Posterior vena cava (tissue), 2 donors: ENCODE measurements at regions not wholly inside any gene's neighbourhood (a gene's known extent, or its start where the extent isn't known, plus 50 kb on each side); places are given as distances from the start of the nearest gene placed in this dataset.

Source experiments
- DNase-seq: peaks from one replicate; pipeline ENCODE4 v3.0.0-alpha.2; 2020; ENCODE audit warnings: low spot score
- intact Hi-C, 2 donors: fragments of 100-400 bp; cut with DNase I; formaldehyde crosslinking; loops; one replicate each; pipeline versions ENCODE4 v1.14.1 to v1.14.2; 2022 to 2023
- donor health status: DM: yes; HTN: yes; CAD: no.
- donor health status: DM: yes; HTN: yes; CAD: no.

DNA sequence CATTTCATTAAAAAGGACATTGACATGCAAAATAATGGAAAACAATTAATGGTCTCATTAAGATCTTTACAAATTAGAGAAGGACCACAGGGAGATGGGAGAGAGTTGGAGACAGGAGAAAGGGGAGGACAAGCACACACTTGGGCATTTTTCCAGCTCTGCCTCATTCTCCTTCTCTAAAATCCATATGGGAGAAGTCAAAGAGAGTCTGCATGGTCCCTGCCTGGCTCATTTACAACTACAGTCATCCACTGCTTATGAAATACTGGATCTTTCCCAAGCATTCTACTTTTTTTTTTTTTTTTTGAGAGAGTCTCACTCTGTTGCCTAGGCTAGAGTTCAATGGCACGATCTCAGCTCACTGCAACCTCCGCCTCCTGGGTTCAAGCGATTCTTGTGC, 518.9 kb upstream of the CELF2 start:
- intact Hi-C loops, result no loop called here
- no peak for DNase-seq

DNA sequence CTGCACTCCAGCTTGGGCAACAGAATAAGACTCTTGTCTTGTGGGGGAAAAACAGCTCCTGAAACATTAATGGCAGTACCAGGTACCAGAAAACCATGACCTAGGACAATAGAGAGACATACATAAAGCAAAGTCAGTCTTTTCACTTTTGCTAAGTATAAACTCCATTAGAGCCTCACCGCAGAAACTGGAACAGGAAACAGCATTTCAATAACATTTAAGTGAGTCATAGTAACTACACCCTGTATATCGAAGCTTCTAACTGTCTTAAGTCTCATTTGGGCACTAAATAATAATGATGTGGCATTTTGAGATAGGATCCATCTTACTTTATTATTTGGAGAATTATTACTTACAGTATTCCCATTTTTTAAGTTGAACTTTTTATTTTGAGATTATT, 517.8 kb upstream of the CELF2 start:
- intact Hi-C loops, result no loop called here
- no peak for DNase-seq

DNA sequence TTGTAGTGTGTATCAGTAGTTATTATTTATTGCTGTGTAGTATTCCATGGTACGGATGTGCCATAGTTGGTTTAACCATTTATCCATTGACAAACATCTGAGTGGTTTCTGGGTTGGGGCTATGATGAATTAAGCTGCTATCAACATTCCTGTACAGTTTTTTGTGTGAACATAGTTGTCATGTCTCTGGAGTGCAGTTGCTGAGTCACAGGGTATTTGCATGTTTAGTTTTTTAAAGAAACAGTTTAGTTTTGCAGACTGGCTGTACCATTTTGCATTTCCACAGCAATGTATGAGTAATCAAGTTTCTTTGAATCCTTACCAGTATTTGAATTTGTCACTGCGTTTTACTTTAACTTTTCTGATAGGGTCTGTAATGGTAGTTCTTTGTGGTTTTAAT, 516.7 kb upstream of the CELF2 start:
- intact Hi-C loops, result no loop called here
- DNase-seq, result no peak

DNA sequence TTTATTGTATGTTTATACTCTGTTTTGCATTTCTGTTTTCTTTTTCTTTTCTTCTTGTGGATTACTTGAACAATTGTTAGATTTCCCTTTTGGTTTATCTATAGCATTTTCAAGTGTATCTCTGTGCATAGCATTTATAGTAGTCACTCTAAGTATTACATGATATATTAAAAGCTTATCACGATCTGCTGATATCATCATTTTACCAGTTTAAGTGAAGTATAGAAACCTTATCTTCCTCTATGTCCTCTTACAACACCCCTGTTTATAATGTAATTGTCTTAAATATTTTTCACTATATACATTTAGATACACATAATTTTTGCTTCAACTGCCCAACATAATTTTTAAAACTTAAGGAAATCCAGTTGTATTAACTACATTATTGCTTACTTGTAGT, 513.9 kb upstream of the CELF2 start:
- intact Hi-C loops, result no loop called here
- no peak for DNase-seq

DNA sequence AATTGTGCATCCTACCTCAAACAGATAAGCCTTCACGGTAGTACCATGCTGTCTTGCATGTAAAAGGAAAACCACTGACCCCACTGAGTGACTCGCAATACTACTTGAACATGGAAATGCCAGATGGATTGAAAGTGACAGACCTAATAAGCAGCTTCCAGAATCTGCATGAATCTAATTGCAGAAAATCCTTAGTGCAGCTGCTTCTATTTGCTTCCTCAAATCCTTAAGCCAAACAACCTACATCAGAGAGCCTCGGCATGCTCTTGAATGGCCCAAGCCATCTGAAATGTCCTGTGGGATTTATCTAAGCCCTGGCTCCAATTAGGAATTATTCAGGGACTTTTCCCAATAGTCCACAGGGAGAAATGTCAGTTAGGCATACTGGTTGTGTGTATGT, 509.5 kb upstream of the CELF2 start:
- DNase-seq, result no peak
- intact Hi-C loops, result no loop called here

DNA sequence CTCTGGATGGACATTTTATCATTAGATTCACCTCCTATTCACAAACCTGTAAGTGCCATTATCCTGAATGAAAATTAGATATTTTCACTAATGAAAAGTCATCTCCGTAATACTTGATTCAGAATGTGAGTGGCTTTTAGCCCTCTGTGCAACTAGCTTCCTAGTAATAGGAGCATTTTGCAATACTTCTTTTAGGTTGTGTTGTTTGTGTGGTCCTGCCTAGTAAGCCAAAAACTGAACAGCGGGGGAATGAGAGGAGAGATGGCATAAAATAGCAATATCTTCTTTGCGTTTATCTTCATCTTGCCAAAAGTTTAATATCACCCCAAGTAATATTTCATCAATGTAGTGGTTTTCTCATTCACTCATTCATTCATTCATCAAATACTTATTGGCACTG, 507.5 kb upstream of the CELF2 start:
- no peak for DNase-seq
- intact Hi-C loops, result no loop called here

DNA sequence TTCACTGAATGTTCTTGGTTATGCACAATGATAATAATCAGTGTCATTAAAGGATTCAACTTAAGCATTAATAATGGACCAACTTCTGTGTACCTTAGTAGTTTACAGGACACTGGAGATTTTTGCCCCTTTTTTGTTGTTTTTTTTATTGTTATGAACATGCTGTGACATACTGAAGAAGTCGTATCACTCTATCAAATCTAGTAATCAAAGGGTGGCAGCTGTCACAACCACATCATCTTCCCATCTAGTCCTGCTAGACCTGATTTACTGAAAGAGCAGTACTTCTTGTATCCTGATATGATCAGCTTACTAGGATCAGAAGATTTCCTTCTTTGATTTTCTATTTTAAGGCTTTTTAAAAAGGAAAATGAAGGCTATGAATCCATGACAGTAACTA, 504.6 kb upstream of the CELF2 start:
- intact Hi-C loops, result no loop called here
- DNase-seq, result no peak

DNA sequence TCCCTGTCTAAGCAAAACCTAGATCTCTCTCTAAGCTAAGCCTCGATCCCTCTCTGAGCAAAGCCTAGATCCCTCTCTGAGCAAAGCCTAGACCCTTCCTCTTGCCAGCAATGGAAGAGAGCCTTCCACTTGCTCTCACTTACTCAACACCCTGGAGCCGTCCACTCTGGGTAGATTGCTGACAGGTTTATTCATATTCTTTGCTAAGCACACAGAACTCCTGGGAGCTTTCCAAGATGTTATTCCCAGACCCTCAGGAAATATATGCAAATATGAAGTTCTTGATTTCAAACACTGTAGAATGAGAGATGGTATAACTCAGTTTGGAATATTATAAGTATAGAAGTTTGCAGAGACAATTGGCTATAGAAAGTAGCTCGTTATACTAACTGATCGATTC, 503.8 kb upstream of the CELF2 start:
- no peak for DNase-seq
- intact Hi-C loops, result no loop called here

DNA sequence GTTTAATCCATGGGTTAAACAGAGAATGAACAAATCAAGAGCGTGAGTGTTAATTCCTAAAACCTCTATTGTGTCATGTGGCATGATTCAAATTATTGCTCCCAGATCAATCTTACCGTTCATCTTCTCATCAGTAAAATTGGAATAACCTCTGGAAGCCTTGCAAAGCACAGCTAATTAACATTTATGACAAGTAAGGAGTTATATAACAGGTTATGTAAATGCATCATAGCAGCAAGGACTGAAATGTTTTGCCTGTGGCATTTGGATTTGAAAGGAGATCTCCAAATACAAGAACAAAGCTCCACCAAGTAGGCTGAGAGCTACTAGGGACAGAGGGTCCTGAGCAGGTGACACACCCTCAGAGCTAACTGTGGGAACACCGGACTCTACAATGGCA, 502.9 kb upstream of the CELF2 start:
- intact Hi-C loops, result no loop called here
- DNase-seq, result no peak

DNA sequence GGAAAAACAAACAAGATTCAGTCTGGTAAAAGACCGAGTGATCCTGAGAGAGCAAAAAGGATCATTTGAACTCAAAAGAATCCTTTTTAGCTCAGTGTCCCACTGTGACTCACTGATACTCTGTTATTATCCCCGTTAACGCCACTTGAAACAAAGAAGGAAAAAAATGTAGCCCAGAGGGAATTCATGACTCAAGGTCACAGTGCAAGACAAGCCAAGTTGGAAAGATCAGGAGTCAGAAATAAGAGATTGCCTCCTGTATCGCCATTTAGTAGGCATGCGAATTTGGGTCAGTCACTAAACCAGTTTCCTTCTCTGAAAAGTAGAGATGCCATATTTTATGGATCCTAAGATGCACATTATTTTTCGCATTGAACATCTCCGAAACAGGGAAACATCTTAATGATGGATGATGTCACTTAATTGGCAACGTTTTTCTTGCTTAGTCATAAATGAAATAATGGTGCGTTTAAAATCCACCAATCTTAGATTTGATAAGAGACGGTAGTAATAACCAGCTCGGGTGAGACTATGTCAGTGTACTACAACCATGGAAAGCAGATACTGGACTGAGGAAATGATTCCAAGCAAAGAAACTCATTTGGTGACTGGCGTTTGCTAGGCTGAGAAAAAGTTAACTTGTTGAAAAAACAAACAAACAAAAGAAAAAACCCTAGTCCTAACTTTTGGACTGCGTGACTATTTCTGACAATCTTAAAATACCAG, 502.0 kb upstream of the CELF2 start:
- DNase-seq, result no peak
- intact Hi-C loops, result no loop called here

DNA sequence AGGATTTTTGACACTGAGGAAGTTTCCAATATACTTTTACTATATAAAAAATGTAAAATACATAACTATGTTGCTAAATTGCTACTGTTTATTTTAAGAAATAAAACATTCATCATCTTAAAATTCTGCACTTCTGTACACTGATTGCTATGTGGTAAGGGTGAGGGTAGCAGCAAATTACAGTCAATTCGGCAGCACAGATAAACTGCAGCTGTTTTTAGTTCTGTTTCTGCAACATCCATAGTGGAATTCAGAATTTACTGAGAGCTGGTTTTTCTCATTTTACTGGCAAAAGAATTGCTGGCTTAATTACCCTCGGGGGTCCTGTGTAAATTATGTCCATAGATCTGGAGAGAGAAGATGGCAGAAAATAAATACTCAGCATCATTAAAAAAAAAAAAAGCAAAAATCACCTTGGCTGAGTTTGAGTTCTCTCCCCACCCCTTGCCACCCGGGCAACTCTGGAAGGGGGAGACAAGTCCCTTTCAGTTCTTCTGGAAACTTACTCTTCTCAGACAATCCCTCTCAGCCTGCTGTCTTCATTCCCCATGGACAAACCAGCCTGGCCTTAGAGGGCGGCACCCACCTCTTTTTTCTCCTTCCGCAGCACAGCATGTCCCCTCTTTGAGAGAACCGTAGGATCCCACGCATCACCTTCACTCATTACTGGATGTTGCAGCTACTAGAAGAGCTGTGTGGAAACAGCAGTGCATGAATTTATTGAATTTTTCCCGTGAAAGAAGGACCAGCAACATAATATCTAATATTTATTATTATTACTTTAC, 501.1 kb upstream of the CELF2 start:
- DNase-seq, result no peak
- intact Hi-C loops, result no loop called here

DNA sequence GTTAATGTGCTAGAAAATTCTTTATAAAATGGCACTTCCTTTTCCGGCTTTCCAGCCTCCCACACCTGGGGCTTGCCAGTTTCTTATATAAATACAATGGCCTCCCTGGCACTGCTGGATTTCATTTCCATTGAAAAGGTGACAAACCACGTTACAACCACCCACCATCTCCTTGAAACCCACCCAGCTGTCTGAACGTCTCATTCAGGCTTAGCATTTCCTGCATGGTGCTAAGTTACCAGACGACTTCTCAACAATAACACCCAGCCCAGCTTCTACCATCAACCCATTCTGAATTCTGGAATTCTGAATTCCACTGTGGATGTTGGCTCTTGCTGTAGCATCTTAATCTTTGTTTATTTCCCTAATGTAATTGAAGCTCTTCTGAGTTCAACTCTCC, 499.8 kb upstream of the CELF2 start:
- intact Hi-C loops, result no loop called here
- DNase-seq, result no peak

DNA sequence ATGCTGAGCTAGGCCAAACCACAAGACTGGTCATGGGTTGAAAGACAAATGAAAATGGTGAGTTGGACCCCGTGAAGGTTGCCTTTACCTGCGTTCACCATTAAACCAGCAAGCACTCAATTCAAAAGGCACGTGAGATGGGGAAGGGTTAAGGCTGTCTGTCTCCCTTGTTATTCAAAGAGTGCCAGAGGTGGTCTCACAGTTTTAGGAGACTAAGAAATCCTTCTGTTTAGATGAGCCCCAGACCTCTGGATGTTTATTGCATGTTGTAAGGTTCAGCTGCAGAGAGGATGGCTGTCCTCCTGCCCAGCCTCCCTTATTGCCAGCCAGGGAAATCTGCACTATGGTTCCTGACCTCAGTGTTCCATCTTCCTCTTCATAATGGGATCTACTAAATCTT, 498.0 kb upstream of the CELF2 start:
- intact Hi-C loops, result no loop called here
- DNase-seq, result no peak

DNA sequence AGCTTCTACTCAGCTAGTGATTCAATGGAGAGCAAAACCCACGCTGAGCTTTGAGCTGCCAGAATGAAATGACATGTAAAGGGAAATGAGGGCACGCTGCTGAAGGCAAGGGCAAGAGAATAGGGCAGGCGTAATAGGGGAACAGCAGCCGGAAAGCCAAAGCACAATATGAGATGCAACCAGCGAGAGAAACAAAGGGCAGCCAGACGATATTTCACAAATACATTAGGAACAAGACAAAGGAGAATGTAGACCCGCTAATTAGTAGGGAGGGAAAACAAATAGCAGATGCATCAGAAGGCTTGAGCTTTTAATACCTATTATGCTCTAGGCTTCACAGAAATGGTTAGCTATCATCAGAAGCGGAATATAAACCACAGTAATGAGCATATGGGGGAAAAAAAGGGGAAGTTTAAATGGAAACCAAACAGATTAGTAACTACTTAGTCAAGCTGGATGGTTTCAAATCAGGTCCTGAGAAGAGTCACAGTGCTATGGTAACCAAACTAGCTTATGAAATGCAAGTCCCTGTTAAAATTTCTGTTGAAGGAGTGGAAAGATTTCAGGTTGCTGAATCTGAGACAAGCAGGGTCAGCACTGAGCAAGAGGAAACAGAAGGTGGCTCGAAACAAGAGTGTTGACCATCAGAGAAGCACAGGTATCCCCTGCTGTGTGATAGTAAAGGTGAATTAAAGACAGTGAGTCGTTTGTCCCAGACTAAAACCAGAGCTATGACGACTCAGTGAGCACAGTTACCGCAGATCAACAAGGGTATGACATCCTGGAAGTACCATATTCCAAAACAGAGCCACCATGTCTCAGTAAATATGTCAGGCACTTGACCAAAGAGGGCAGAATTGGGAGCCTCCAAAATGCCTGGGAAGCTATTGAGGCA, 496.9 kb upstream of the CELF2 start:
- no peak for DNase-seq
- intact Hi-C loops, result no loop called here

DNA sequence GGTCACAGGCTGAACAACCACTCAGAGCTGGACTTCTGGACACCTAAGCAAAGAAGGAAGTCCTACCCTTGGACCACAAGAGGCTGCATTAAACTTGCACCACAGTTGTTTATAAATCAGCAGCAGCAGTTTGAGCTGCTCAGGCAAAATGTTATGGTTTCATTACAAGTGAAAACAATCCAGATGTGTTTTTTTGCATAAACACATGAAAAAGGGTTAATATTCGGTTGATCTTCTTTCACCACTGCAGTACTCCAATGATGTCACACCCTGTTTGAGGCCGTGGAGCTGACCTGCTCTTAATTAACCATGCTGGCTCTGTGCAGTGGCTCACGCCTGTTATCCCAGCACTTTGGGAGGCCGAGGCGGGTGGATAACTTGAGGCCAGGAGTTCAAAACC, 490.8 kb upstream of the CELF2 start:
- intact Hi-C loops, result no loop called here
- DNase-seq, result no peak

DNA sequence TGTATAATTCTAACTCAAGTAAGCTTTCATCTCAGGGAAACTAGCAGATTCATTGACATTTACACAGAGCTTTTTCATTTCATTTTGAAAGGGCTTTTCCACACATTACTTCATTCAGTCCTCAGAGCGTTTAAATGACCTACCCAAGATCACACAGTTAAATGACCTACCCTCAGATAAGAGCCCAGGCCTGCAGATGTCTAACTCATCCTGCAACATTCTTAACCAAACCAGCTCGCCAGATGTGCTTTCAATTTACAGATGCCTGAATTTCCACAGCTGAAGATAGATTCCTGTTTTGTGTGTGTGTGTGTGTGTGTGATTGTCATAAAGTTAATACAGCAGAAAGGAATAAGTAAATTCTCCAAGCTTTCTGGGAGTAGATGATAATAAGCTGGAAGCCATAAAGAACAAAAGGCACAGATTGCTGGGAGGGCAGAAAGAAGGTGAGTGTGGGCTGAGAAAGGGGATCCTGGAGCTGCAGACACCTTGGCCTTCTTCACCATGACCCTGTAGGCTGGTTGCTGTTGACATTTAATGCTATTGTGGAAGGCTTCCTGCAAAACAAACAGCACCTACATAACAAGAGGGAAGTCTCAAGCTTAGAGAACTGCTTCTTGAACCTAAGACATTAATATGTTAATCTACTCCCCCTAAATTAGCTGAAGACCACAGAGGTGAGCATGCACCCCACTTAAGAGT, 489.7 kb upstream of the CELF2 start:
- DNase-seq, result no peak
- intact Hi-C loops, result no loop called here

DNA sequence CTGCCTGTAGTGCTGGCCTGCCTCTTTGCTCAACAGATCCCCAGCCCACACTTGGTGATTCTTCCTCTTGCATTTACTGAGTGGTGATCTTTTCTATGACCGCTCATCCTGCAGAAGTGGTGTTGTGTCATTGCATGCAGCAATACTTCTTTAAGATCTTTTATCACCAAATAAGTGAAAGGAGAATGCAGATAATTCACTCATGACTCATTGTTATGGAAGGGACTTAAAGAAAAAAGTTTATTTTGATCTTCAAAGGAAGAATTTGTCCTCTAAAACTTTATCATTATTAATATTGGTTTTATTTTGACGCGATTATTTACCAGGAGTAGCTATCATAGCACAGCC, 489.1 kb upstream of the CELF2 start:
- no peak for DNase-seq
- intact Hi-C loops, result no loop called here

DNA sequence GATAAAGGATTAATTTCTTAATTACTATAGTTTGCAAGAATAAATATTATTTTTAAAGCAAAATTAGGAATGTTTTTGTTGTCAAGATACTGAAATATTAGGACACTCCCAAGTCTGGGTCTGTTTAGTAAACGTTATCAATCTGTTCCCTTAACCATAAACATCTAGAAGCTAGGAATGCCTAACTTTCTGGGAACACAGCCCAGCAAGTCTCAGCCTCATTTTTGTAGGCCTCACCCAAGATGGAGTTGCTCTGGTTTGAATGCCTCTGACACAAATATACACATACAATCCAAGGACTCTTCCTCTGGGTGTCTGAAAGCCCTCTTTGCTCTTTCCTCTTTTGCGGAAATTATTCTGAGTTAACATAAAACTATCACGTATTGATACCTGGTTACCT, 487.4 kb upstream of the CELF2 start:
- DNase-seq, result no peak
- intact Hi-C loops, result no loop called here

DNA sequence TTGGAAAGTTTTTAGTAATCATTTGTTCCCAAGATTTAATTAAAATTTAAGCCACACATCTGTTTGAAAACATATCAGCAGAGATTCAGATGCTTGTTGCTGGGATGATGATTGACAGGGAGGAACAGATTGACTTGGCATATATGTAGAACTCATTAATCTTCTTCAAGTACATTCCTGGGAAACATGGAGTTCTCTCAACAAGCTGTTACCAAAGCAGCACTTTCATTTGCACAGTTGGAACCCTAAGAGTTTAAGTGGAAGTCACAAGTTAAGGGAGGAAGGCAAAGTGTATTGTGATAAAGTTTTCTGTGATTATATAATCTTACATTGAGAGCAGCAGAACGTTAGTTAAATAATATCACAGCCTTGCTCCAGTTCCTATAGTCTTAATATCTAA, 485.4 kb upstream of the CELF2 start:
- DNase-seq, result no peak
- intact Hi-C loops, result no loop called here

DNA sequence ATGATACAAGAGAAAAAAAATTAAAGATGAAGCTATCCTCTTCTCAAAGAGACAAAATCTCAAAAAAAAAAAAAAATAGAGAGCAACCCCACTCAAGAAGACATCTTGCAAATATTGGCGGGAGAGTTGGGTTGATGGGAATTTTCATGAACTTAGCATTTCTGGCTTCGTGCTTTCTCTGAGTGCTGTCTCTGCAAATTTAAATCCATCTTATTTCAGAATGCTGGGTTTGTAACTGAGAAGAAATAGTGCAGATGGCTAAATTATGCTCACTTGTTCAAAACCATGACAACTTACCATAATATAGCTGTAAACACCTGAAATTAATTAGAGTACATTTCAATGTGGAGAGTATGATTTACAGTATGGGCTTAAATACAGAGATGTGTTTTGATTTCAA, 484.8 kb upstream of the CELF2 start:
- intact Hi-C loops, result no loop called here
- DNase-seq, result no peak
